ENCODE measurements at regions not wholly inside any gene's neighbourhood (a gene's known extent, or its start where the extent isn't known, plus 50 kb on each side); places are given as distances from the start of the nearest gene placed in this dataset.

DNA sequence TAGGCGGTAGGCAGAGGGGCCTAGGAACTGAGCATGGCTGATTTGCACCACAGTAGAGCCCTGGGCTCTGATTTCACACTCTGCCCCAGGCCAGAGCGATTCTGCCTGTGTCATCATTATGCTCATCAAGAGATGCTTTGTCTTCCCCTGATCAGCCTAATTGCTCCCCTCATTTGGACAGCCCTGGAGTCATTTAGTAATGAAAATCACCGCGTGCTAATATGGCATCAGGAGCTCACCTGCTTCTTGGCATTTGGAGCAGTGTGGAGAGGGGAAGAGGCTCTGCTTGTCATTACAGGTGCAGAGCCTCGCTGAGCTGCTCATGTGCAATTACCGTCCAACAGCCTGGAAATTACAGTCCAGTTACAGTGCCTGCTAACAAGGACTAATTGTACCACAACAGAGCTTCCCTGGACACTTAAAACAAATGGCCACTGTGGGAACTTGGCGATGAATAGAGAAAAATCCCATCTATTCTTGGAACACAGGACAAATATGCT, 157.1 kb upstream of the WSCD1 start:
- no peaks in the 10 kb centered on the region for H3K27me3 ChIP-seq
- no peaks in the 10 kb centered on the region for H3K36me3 ChIP-seq
- no peak for TF ChIP-seq CTCF (IDR thresholded peaks at IDR 0.05; ENCODE audit: low read depth, low read length)
- no peaks in the 10 kb centered on the region for H3K9me3 ChIP-seq
- no peaks in the 10 kb centered on the region for H3K4me1 ChIP-seq
- H3K4me3 ChIP-seq (ENCODE audit: low read depth, low read length): no peak overlapping the region
- DNase-seq: no peak

DNA sequence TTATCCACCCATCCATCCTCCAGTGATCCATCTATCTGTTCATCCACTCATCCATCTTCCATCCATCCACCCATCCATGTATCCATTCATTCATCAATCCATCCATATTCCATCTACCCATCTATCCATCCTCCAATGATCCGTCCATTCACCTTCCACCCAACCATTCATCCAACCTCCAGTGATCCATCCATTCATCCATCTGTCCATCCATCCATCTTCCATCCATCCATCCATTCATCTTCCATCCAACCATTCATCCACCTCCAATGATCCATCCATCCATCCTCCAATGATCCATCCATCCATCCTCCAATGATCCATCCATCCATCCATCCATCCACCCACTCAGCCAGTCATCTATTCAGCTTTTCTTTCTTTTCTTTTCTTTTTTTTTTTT, 156.5 kb upstream of the WSCD1 start:
- no peaks in the 10 kb centered on the region for H3K4me1 ChIP-seq
- H3K4me3 ChIP-seq (ENCODE audit: low read depth, low read length): no peak overlapping the region
- DNase-seq: no peak
- H3K36me3 ChIP-seq: no peaks in the 10 kb centered on the region
- no peaks in the 10 kb centered on the region for H3K9me3 ChIP-seq
- no peaks in the 10 kb centered on the region for H3K27me3 ChIP-seq
- TF ChIP-seq CTCF (IDR thresholded peaks at IDR 0.05; ENCODE audit: low read depth, low read length): no peak

- Histone ChIP-seq H3K4me3 (ENCODE audit: low read depth, low read length) (no peak overlapping the region), H3K27me3 (no peaks in the 10 kb centered on the region), H3K9me3 (no peaks in the 10 kb centered on the region), H3K36me3 (no peaks in the 10 kb centered on the region), H3K4me1 (no peaks in the 10 kb centered on the region)
- DNase-seq: no peak
- TF ChIP-seq CTCF (IDR thresholded peaks at IDR 0.05; ENCODE audit: low read depth, low read length): no peak
Observed at GRCh38 chr17:5915337-5915736, 154.8 kb upstream of the WSCD1 start.

DNA sequence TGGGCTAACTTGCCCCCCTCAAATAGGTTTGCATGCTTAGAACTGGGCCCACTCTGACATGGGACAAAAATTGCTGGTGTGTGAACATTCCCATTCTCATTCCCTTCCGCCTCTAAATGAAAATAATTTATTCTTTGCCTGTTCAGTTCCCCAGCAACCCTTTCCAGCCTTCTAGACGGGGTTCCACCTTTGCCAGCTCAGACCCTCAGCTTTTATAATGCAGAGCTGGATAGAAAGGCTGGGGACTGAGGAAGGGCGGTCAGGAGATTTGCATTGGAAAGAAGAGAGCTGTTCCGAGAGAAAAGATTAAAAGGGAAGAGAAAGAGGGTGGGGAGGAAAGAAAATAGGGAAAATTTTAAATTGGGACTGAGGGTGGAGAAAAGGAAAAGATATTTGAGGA, 151.1 kb upstream of the WSCD1 start:
- TF ChIP-seq CTCF (IDR thresholded peaks at IDR 0.05; ENCODE audit: low read depth, low read length): no peak
- no peaks in the 10 kb centered on the region for H3K36me3 ChIP-seq
- H3K27me3 ChIP-seq: no peaks in the 10 kb centered on the region
- no peak for DNase-seq
- H3K4me1 ChIP-seq: no peaks in the 10 kb centered on the region
- no peaks in the 10 kb centered on the region for H3K9me3 ChIP-seq
- no peak overlapping the region for H3K4me3 ChIP-seq (ENCODE audit: low read depth, low read length)

GRCh38 chr17:5921512-5922282, 148.5 kb upstream of the WSCD1 start:
- no peaks in the 10 kb centered on the region for H3K36me3 ChIP-seq
- no peak for DNase-seq
- no peak for TF ChIP-seq CTCF (IDR thresholded peaks at IDR 0.05; ENCODE audit: low read depth, low read length)
- H3K4me1 ChIP-seq: no peaks in the 10 kb centered on the region
- no peaks in the 10 kb centered on the region for H3K9me3 ChIP-seq
- no peaks in the 10 kb centered on the region for H3K27me3 ChIP-seq
- no peak overlapping the region for H3K4me3 ChIP-seq (ENCODE audit: low read depth, low read length)

DNA sequence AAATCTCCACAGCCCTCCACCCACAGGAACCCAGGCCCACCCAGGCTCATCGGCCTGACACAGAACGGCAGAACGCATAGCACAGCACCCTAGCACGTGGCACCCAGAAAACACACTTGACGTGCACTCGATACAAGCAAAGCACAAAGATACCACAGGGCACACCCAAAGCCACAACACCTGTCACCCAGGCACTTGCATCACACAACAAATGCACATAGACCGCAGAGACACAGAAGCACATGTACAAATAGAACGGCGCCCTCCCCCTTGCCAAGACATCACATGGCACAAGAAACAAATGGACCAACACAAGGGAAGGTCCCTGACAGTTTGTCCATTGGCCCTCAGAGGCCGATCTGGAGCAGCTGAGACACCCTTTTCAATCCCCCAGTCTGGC, 147.7 kb upstream of the WSCD1 start:
- H3K4me1 ChIP-seq: no peaks in the 10 kb centered on the region
- no peaks in the 10 kb centered on the region for H3K9me3 ChIP-seq
- no peak overlapping the region for H3K4me3 ChIP-seq (ENCODE audit: low read depth, low read length)
- no peak for TF ChIP-seq CTCF (IDR thresholded peaks at IDR 0.05; ENCODE audit: low read depth, low read length)
- no peaks in the 10 kb centered on the region for H3K36me3 ChIP-seq
- DNase-seq: no peak
- H3K27me3 ChIP-seq: no peaks in the 10 kb centered on the region
